Heart left ventricle (tissue), 13 donors: ENCODE measurements at regions not wholly inside any gene's neighbourhood (a gene's known extent, or its start where the extent isn't known, plus 50 kb on each side); places are given as distances from the start of the nearest gene placed in this dataset.

Experiments used
- CTCF ChIP-seq, 12 donors: fragments of 200-600 bp; sonication (generic) in 4 of 12; IDR thresholded peaks; one replicate each; pipeline versions ENCODE4 v1.5.0 to v1.8.0; 2018 to 2022; ENCODE audit warnings: antibody characterized with exemption in 12 of 12, mild to moderate bottlenecking in 5 of 12
- POLR2A ChIP-seq, 2 donors: fragments of 450-650 bp; IDR thresholded peaks; one replicate each; pipeline ENCODE4 v1.6.1; 2017; ENCODE audit warnings: antibody characterized with exemption in 2 of 2, mild to moderate bottlenecking in 2 of 2, moderate library complexity in 2 of 2
- donor health status: ischemic (EF 13 %, LVEDD 7.1; RV severe dilation, severe dysfunction).
- donor health status: DM: no; HTN: yes; CAD: no.
- donor health status: DM: no; HTN: no; CAD: no.
- donor health status: ischemic (EF 25% LVEDD 6.9; RV normal size, moderate dysfunction).
- donor health status: ischemic (EF 25% LVEDD 5.7; RV mildly dilated, moderate dysfunction).
- donor health status: ischemic (EF 35%, LVEDD 5.7; RV mildly dilated, moderate dysfunction).
- donor health status: nonischemic (EF 11% LVEDD 7.7; RV severe dilation, severe dysfunction).
- donor health status: DM: yes; HTN: yes; CAD: no.
- donor health status: PGD.
- donor health status: ischemic (EF 29% LVEDD 5.4; RV normal size, mild dysfunction).
- donor health status: nonischemic (EF 23%, LVEDD 6.1; RV moderate dilation, normal function).

- TF ChIP-seq CTCF (IDR thresholded peaks at IDR 0.05), result no peak
- no peak for TF ChIP-seq POLR2A (IDR thresholded peaks at IDR 0.05)
Measured at GRCh38 chr1:148362216-148362611, 120.9 kb downstream of the PPIAL4G start.
